ENCODE measurements at regions not wholly inside any gene's neighbourhood (a gene's known extent, or its start where the extent isn't known, plus 50 kb on each side); places are given as distances from the start of the nearest gene placed in this dataset.
"Not testable (repeated sequence)": the region's sequence is repeated elsewhere in the genome, so short reads cannot be mapped to it uniquely, and the experiment has no call there.

- H3K36me3 ChIP-seq (ENCODE audit: insufficient read depth, low read length), result no peaks in the 10 kb centered on the region
- peak overlapping the region; percentile 95 for H3K27ac ChIP-seq (ENCODE audit: low read depth, low read length)
- peaks cover 0 to 4% of the 10 kb centered on the region in 2 donors for H3K27me3 ChIP-seq (ENCODE audit: control insufficient read depth in 1 of 2, insufficient read depth in 2 of 2, low read length in 2 of 2)
- H3K4me1 ChIP-seq (ENCODE audit: insufficient read depth, low read length), result no peaks in the 10 kb centered on the region
- no peaks in the 10 kb centered on the region for H3K9me3 ChIP-seq (ENCODE audit: low read length)
- peak overlapping the region; percentile 53 to 92 for H3K4me3 ChIP-seq (ENCODE audit: low read depth in 1 of 2, low read length in 2 of 2)
- peak overlapping the region; percentile 65 for H3K9ac ChIP-seq (ENCODE audit: low read length)
These were observed 168.3 kb upstream of the PPP1R3A start for GRCh38 chr7:114086914-114087652.

GRCh38 chr7:114086537-114086913 lies 167.7 kb upstream of the PPP1R3A start:
- Histone ChIP-seq H3K9me3 (ENCODE audit: low read length) (no peaks in the 10 kb centered on the region), H3K27ac (ENCODE audit: low read depth, low read length) (peak overlapping the region; percentile 95), H3K36me3 (ENCODE audit: insufficient read depth, low read length) (no peaks in the 10 kb centered on the region), H3K4me1 (ENCODE audit: insufficient read depth, low read length) (peaks cover 4% of the 10 kb centered on the region), H3K27me3 (ENCODE audit: control insufficient read depth in 1 of 2, insufficient read depth in 2 of 2, low read length in 2 of 2) (peaks cover 0 to 4% of the 10 kb centered on the region in 2 donors), H3K4me3 (ENCODE audit: low read depth in 1 of 2, low read length in 2 of 2) (peak overlapping the region; percentile 53 to 92), H3K9ac (ENCODE audit: low read length) (peak overlapping the region; percentile 65)

DNA sequence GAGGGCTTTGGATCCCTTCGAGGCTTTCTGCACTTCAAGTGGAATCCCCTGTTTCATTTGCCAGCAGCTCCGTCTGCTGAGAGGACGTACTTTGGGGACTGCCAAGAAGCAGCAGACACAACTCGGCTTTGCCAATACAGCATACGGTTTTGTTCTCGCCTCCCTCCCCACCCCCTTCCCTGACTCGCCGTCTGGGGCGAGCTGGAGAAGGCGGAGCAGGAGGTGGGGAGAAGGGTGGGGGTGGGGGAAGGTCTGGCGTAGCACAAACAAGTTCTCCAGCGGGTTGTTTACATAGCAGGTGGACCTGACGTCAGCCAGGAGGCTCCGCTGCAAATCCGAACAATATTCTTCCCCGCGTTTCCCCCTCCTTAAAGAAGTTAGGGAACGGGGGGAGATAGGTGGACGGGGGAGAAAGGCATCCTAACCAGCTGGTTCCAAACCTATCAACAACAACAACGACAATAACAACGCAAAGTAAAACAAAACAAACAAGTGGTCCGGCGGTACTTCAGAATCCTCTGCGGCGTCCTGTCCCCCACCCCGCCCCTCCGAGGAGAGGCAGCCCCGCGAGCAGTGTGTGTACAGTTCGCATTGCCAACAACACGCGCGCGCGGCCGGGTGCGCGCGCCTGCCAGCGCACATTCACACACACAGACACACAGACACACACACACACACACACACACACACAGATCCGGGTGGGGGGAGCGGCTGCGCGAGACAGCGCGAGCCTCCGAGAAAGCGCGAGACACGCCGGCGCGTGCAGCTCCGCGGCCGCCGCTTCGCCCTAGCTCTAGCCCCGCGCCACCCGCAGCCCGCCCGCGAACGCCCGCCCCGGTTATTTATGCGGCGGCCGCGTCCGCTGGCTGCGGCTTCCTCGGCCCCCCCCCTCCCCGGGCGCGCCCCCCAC lies 167.0 kb upstream of the PPP1R3A start:
- Histone ChIP-seq H3K27ac (ENCODE audit: low read depth, low read length) (peak overlapping the region; percentile 95), H3K36me3 (ENCODE audit: insufficient read depth, low read length) (no peaks in the 10 kb centered on the region), H3K27me3 (ENCODE audit: control insufficient read depth in 1 of 2, insufficient read depth in 2 of 2, low read length in 2 of 2) (peaks cover 0 to 4% of the 10 kb centered on the region in 2 donors), H3K4me1 (ENCODE audit: insufficient read depth, low read length) (peaks cover 8% of the 10 kb centered on the region), H3K9me3 (ENCODE audit: low read length) (no peaks in the 10 kb centered on the region), H3K4me3 (ENCODE audit: low read depth in 1 of 2, low read length in 2 of 2) (peak overlapping the region; percentile 53 to 92), H3K9ac (ENCODE audit: low read length) (peak overlapping the region; percentile 79)

GRCh38 chr7:114085313-114085591 lies 166.4 kb upstream of the PPP1R3A start:
- Histone ChIP-seq H3K9me3 (ENCODE audit: low read length) (no peaks in the 10 kb centered on the region), H3K9ac (ENCODE audit: low read length) (peak overlapping the region; percentile 79), H3K27ac (ENCODE audit: low read depth, low read length) (peak overlapping the region; percentile 95), H3K36me3 (ENCODE audit: insufficient read depth, low read length) (no peaks in the 10 kb centered on the region), H3K4me1 (ENCODE audit: insufficient read depth, low read length) (peaks cover 8% of the 10 kb centered on the region), H3K4me3 (ENCODE audit: low read depth in 1 of 2, low read length in 2 of 2) (peak overlapping the region; percentile 53 to 92), H3K27me3 (ENCODE audit: control insufficient read depth in 1 of 2, insufficient read depth in 2 of 2, low read length in 2 of 2) (peaks cover 0 to 4% of the 10 kb centered on the region in 2 donors)

DNA sequence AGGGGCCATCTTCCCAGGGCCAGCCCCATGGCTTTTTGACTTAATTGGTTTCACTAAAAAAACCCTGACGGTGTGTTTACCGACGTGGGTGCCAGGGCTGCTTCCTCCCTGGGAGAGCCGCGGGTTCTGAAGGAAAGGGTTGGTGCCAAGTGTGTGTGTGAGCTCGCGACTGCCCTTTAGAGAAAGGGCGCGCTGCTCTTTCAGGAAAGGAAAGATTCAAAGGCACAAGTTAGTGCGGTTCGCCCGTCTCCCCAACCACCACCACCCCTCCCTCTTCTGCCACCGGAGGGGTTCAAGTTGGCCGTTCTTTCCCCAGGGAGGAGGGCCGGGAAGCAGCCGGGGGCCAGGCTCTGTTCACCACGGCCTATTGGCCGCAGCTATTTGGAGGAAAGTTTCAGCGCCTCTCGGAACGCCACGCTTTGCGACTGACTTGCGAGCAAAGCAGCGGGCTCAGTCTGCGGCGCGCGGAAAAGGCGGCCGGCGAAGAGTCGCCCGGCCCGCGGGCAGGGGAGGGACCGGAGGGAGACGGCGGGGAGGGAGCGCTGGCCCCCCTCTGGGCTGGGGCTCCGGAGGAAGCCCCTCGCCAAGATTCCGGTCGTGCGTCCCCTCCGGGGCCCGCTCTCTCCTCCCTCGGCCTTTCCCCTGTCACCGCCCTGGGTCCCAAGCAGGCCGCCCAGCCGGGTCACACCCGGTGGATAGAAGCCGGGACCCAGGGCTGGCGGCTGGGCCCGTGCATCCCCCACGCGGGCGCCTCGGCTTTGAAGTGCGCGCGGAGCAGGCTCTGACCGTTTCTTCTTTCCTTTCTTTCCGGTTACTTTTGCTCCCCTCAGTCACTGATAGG lies 165.9 kb upstream of the PPP1R3A start:
- Histone ChIP-seq H3K36me3 (ENCODE audit: insufficient read depth, low read length) (no peaks in the 10 kb centered on the region), H3K4me1 (ENCODE audit: insufficient read depth, low read length) (peaks cover 8% of the 10 kb centered on the region), H3K9ac (ENCODE audit: low read length) (peak overlapping the region; percentile 79), H3K27ac (ENCODE audit: low read depth, low read length) (peak overlapping the region; percentile 95), H3K4me3 (ENCODE audit: low read depth in 1 of 2, low read length in 2 of 2) (peak overlapping the region; percentile 53 to 92), H3K9me3 (ENCODE audit: low read length) (no peaks in the 10 kb centered on the region), H3K27me3 (ENCODE audit: control insufficient read depth in 1 of 2, insufficient read depth in 2 of 2, low read length in 2 of 2) (peaks cover 0 to 4% of the 10 kb centered on the region in 2 donors)

- Histone ChIP-seq H3K4me3 (ENCODE audit: low read depth in 1 of 2, low read length in 2 of 2) (peak overlapping the region; percentile 53 to 92), H3K9me3 (ENCODE audit: low read length) (no peaks in the 10 kb centered on the region), H3K9ac (ENCODE audit: low read length) (peak overlapping the region; percentile 79), H3K27ac (ENCODE audit: low read depth, low read length) (peak overlapping the region; percentile 95), H3K36me3 (ENCODE audit: insufficient read depth, low read length) (no peaks in the 10 kb centered on the region), H3K27me3 (ENCODE audit: control insufficient read depth in 1 of 2, insufficient read depth in 2 of 2, low read length in 2 of 2) (peaks cover 0 to 4% of the 10 kb centered on the region in 2 donors), H3K4me1 (ENCODE audit: insufficient read depth, low read length) (peaks cover 8% of the 10 kb centered on the region)
These were observed 165.2 kb upstream of the PPP1R3A start for GRCh38 chr7:114084002-114084471.

DNA sequence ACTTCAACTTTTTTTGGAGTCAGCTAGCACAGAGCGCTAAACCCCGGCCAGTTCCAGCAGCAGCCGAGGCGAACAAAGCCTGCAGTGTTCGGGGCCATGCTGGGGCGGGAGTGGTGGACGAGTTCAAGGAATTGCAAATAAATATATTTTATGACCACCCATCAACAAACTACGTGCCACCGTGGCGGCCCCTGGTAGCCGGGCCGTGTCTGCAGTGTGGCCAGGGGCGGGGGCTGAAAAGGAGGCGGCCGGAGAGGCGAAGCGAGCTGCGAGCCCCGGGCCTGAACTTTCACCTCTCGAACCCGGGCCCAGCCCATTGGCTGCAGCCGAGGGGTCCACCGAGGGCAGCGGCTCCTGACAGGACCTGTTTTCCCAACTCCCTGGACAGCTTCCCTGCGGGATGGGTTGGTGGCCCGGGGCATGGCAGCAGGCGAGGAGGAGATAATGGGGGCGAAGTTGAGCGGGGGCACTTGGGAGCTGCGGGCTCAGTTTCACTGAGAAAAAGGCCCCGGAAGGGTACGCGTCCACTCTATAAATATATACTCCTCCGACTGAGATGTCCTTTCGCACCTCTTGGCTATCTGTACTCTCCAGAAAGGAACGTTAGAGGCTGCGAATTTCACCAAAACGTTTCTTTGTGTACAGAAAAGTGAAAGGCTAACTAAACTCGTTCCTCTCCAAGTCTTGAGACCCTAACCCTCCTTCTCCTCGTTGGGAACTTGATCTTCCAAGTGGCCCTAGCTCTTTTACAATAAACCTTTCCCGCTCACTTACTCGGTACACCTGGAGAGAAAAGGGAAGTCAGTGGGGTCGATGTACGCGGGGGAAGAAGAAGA lies 164.6 kb upstream of the PPP1R3A start:
- Histone ChIP-seq H3K36me3 (ENCODE audit: insufficient read depth, low read length) (no peaks in the 10 kb centered on the region), H3K9ac (ENCODE audit: low read length) (peak overlapping the region; percentile 79), H3K9me3 (ENCODE audit: low read length) (no peaks in the 10 kb centered on the region), H3K27me3 (ENCODE audit: control insufficient read depth in 1 of 2, insufficient read depth in 2 of 2, low read length in 2 of 2) (peaks cover 0 to 4% of the 10 kb centered on the region in 2 donors), H3K4me3 (ENCODE audit: low read depth in 1 of 2, low read length in 2 of 2) (peak overlapping the region; percentile 53 to 92), H3K4me1 (ENCODE audit: insufficient read depth, low read length) (peaks cover 8% of the 10 kb centered on the region), H3K27ac (ENCODE audit: low read depth, low read length) (peak overlapping the region; percentile 95)

GRCh38 chr7:114082642-114083165 lies 163.9 kb upstream of the PPP1R3A start:
- H3K27ac ChIP-seq (ENCODE audit: low read depth, low read length), result peak overlapping the region; percentile 95
- H3K4me3 ChIP-seq (ENCODE audit: low read depth in 1 of 2, low read length in 2 of 2), result peak overlapping the region; percentile 53 to 92
- peak overlapping the region; percentile 79 for H3K9ac ChIP-seq (ENCODE audit: low read length)
- peaks cover 0 to 4% of the 10 kb centered on the region in 2 donors for H3K27me3 ChIP-seq (ENCODE audit: control insufficient read depth in 1 of 2, insufficient read depth in 2 of 2, low read length in 2 of 2)
- H3K4me1 ChIP-seq (ENCODE audit: insufficient read depth, low read length), result peaks cover 8% of the 10 kb centered on the region
- H3K9me3 ChIP-seq (ENCODE audit: low read length), result no peaks in the 10 kb centered on the region
- no peaks in the 10 kb centered on the region for H3K36me3 ChIP-seq (ENCODE audit: insufficient read depth, low read length)

DNA sequence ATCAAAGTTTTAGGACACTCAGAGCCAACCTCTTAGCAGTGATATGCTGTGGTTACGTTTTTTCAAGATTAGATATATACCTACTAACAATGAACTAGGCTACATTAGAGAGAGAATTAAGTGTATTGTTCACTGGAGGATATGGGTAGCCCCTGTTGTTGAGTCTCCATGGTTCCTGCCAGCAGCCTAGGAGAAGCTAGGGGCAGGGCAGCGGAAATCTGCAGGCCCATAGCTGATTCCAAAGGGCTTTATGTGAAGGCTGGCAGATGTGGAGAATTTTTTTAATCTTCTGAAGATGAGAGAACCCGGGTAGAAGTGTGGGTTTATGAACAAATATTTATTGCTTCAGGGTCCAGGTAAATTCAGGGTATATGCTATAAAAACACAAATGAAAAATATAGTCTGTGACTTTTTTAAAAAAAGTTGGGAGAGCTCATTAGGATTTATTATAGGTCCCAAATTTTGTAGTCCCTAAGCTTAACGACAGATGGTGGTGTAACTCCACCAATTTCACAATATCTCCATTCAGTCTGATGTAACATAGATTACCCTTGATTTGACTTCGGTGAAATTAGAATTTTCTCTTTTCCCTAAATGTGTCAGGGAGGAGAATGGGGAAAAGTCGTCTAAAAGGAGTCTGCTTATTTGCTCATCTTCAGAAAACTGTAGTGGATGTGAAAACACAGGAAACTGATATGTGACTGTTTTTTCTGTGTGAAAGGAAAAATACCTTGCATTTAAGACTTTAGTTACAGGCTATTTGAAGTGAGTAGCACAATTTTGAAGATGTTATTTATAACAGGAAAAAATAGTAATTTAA lies 163.0 kb upstream of the PPP1R3A start:
- H3K27me3 ChIP-seq (ENCODE audit: control insufficient read depth in 1 of 2, insufficient read depth in 2 of 2, low read length in 2 of 2), result peaks cover 0 to 4% of the 10 kb centered on the region in 2 donors
- H3K36me3 ChIP-seq (ENCODE audit: insufficient read depth, low read length), result no peaks in the 10 kb centered on the region
- no peaks in the 10 kb centered on the region for H3K9me3 ChIP-seq (ENCODE audit: low read length)
- peaks cover 8% of the 10 kb centered on the region for H3K4me1 ChIP-seq (ENCODE audit: insufficient read depth, low read length)
- no peak overlapping the region for H3K9ac ChIP-seq (ENCODE audit: low read length)
- H3K4me3 ChIP-seq (ENCODE audit: low read depth in 1 of 2, low read length in 2 of 2), result peak overlapping the region in 1 of 2 donors; percentile 92
- H3K27ac ChIP-seq (ENCODE audit: low read depth, low read length), result peak overlapping the region; percentile 61

- H3K9me3 ChIP-seq (ENCODE audit: low read length); H3K4me3 ChIP-seq (ENCODE audit: low read depth in 1 of 2, low read length in 2 of 2); H3K4me1 ChIP-seq (ENCODE audit: insufficient read depth, low read length); H3K9ac ChIP-seq (ENCODE audit: low read length); H3K27me3 ChIP-seq (ENCODE audit: control insufficient read depth in 1 of 2, insufficient read depth in 2 of 2, low read length in 2 of 2); H3K36me3 ChIP-seq (ENCODE audit: insufficient read depth, low read length); H3K27ac ChIP-seq (ENCODE audit: low read depth, low read length): not testable (repeated sequence)
These were observed 158.3 kb upstream of the PPP1R3A start for GRCh38 chr7:114077158-114077524.

Measured in muscle layer of colon (tissue), 2 donors.